HepG2 (cell line): ENCODE measurements at regions not wholly inside any gene's neighbourhood (a gene's known extent, or its start where the extent isn't known, plus 50 kb on each side); places are given as distances from the start of the nearest gene placed in this dataset.

Experiments used
- ATAC-seq: fragments of 200-7000 bp; cut with Tn5 transposase; 3 replicates; pipeline ENCODE4 v1.9.1; 2020; ENCODE audit warnings: mild to moderate bottlenecking, moderate library complexity
- BruUV-seq: library from RNA; stranded (reverse); fragments of 400-500 nt; replicated peaks from 2 replicates; lab custom pipeline; 2021; lab: Mats Ljungman, UMichigan
- CTCF ChIA-PET: fragments of 300-600 bp; formaldehyde crosslinking; extraction: SDS; loops from one replicate; lab custom pipeline; 2021; ENCODE audit warnings: low total read pairs, inconsistent platforms, low intra/inter-chr PET ratio; lab: Yijun Ruan, JAX
- POLR2A ChIA-PET: fragments of 350-600 bp; sonication (Branson Sonifier 250); formaldehyde crosslinking; loops from one replicate; lab custom pipeline; 2020; ENCODE audit warnings: antibody characterized with exemption, inconsistent platforms; lab: Yijun Ruan, JAX
- DNase-seq: peaks from one replicate; pipeline ENCODE4 v3.0.0-alpha.2; 2015; ENCODE audit warnings: low spot score
- FAIRE-seq: peaks from 3 replicates; lab custom pipeline; 2011; peaks lifted over from hg19 to GRCh38; lab: Jason Lieb, UNC
- H2AFZ ChIP-seq: one replicate; pipeline ENCODE4 v1.6.1; 2011; ENCODE audit warnings: low read length, inconsistent platforms
- H3K27ac ChIP-seq: fragments of 300-600 bp; 3 replicates; pipeline ENCODE4 v1.8.0; 2011; ENCODE audit warnings: mixed run types, mild to moderate bottlenecking, mixed read lengths, low read length, inconsistent platforms; ENCODE audit not compliant: insufficient read depth; ENCODE audit errors: extremely low read length
- H3K27me3 ChIP-seq, 2 experiments: fragments of 200-600 bp in 1 of 2; 2 replicates in 1 of 2; 3 replicates in 1 of 2; pipeline versions ENCODE4 v1.6.0 to v1.8.0; 2011; ENCODE audit warnings: low read length in 2 of 2, mild to moderate bottlenecking in 2 of 2, moderate library complexity in 2 of 2, inconsistent platforms in 1 of 2; ENCODE audit not compliant: insufficient read depth in 2 of 2, control insufficient read depth in 1 of 2
- H3K36me3 ChIP-seq, 2 experiments: fragments of 200-600 bp in 1 of 2; replicated peaks in 1 of 2; 2 replicates in 1 of 2; 3 replicates in 1 of 2; pipeline versions ENCODE4 v1.5.1 to v1.8.0; 2011; ENCODE audit warnings: low read length in 2 of 2, inconsistent platforms in 1 of 2; ENCODE audit not compliant: insufficient read depth in 2 of 2, control insufficient read depth in 1 of 2
- H3K4me1 ChIP-seq: 2 replicates; pipeline ENCODE4 v1.5.1; 2012; ENCODE audit warnings: low read length, inconsistent platforms; ENCODE audit not compliant: insufficient read depth
- H3K4me2 ChIP-seq: 2 replicates; pipeline ENCODE4 v1.6.0; 2011; ENCODE audit warnings: low read depth, low read length, inconsistent platforms
- H3K4me3 ChIP-seq, 3 experiments: fragments of 200-600 bp in 1 of 3; sonication (generic), shearing (Covaris generic) in 1 of 3; replicated peaks in 1 of 3; 2 replicates each; pipeline ENCODE4 v1.5.1; 2011 to 2016; ENCODE audit warnings: low read length in 3 of 3, inconsistent platforms in 2 of 3, low read depth in 2 of 3, mild to moderate bottlenecking in 2 of 3, control low read depth in 1 of 3, mixed read lengths in 1 of 3; ENCODE audit not compliant: insufficient read depth in 1 of 3
- H3K79me2 ChIP-seq: one replicate; pipeline ENCODE4 v1.6.1; 2011; ENCODE audit warnings: low read length, inconsistent platforms; ENCODE audit not compliant: insufficient read depth
- H3K9ac ChIP-seq: 2 replicates; pipeline ENCODE4 v1.6.0; 2011; ENCODE audit warnings: mild to moderate bottlenecking, low read depth, low read length, inconsistent platforms; ENCODE audit not compliant: insufficient read depth
- H3K9me3 ChIP-seq: 2 replicates; pipeline ENCODE4 v1.5.1; 2012; ENCODE audit warnings: mild to moderate bottlenecking, low read length
- H4K20me1 ChIP-seq: 2 replicates; pipeline ENCODE4 v1.6.0; 2011; ENCODE audit warnings: inconsistent platforms, mild to moderate bottlenecking, low read length, moderate library complexity; ENCODE audit not compliant: insufficient read depth
- ASH2L ChIP-seq: fragments of 300-600, 200-600 bp; sonication (generic); IDR thresholded peaks from 2 replicates; pipeline ENCODE4 v1.7.0; 2017; ENCODE audit warnings: low read depth, mild to moderate bottlenecking, moderate library complexity, mixed read lengths, low read length; ENCODE audit not compliant: insufficient read length
- BRF2 ChIP-seq: sonication (generic); formaldehyde crosslinking; IDR thresholded peaks from 2 replicates; pipeline ENCODE4 v1.8.1; 2022; ENCODE audit warnings: mild to moderate bottlenecking, missing genetic modification reagents
- HIVEP1 ChIP-seq: sonication (generic); formaldehyde crosslinking; IDR thresholded peaks from 2 replicates; pipeline ENCODE4 v1.4.0; 2020; ENCODE audit warnings: mild to moderate bottlenecking, missing genetic modification reagents
- HOXA9 ChIP-seq: sonication (generic); formaldehyde crosslinking; IDR thresholded peaks from 2 replicates; pipeline ENCODE4 v1.8.1; 2022; ENCODE audit warnings: missing genetic modification reagents, mild to moderate bottlenecking, moderate library complexity, borderline replicate concordance
- MTF2 ChIP-seq: sonication (generic); formaldehyde crosslinking; IDR thresholded peaks from 2 replicates; pipeline ENCODE4 v1.5.0; 2020; ENCODE audit warnings: missing genetic modification reagents, borderline replicate concordance
- POGK ChIP-seq: sonication (generic); formaldehyde crosslinking; conservative IDR thresholded peaks from 2 replicates; pipeline ENCODE4 v1.8.0; 2022; ENCODE audit warnings: mild to moderate bottlenecking, moderate library complexity, missing genetic modification reagents
- SP140L ChIP-seq: sonication (generic); formaldehyde crosslinking; IDR thresholded peaks from 2 replicates; pipeline ENCODE4 v1.4.0; 2020; ENCODE audit warnings: missing genetic modification reagents, borderline replicate concordance
- ZBTB21 ChIP-seq: sonication (generic); formaldehyde crosslinking; IDR thresholded peaks from 2 replicates; pipeline ENCODE4 v1.4.0; 2020; ENCODE audit warnings: missing genetic modification reagents
- ZNF317 ChIP-seq: sonication (generic); formaldehyde crosslinking; IDR thresholded peaks from 2 replicates; pipeline ENCODE4 v1.5.0; 2020; ENCODE audit warnings: mild to moderate bottlenecking, missing genetic modification reagents
- ZNF446 ChIP-seq: sonication (generic); formaldehyde crosslinking; IDR thresholded peaks from 2 replicates; pipeline ENCODE4 v1.5.0; 2020; ENCODE audit warnings: mild to moderate bottlenecking, missing genetic modification reagents
- ZNF549 ChIP-seq: sonication (generic); formaldehyde crosslinking; IDR thresholded peaks from 2 replicates; pipeline ENCODE4 v1.5.0; 2020; ENCODE audit warnings: missing genetic modification reagents
- ZNF879 ChIP-seq: sonication (generic); formaldehyde crosslinking; IDR thresholded peaks from 2 replicates; pipeline ENCODE4 v1.8.1; 2023; ENCODE audit warnings: missing genetic modification reagents
- WGBS: methylation state at CpG from one replicate; pipeline ENCODE4 v1.1.6; 2017; ENCODE audit warnings: low lambda C conversion rate; 5-methylcytosine and 5-hydroxymethylcytosine counted together
- in situ Hi-C: cut with HindIII; loops from 2 replicates; pipeline ENCODE4 v1.10.0; 2017; ENCODE audit warnings: low pct_unique_long_range_greater_than_20kb; ENCODE audit not compliant: extremely low pct_ligation_motif_present
- intact Hi-C: fragments of 100-400 bp; cut with micrococcal nuclease; formaldehyde crosslinking; loops from one replicate; pipeline ENCODE4 v1.10.0; 2022; ENCODE audit not compliant: unreplicated experiment

- no TSS peak for BruUV-seq
- Histone ChIP-seq H3K79me2 (no peaks in the 10 kb centered on the region), H3K36me3 (no peaks in the 10 kb centered on the region), H3K27ac (no peak overlapping the region), H3K9ac (no peak overlapping the region), H3K4me1 (no peaks in the 10 kb centered on the region), H2AFZ (no peak overlapping the region), H4K20me1 (no peaks in the 10 kb centered on the region), H3K4me3 (no peak overlapping the region), H3K27me3 (no peaks in the 10 kb centered on the region), H3K4me2 (no peak overlapping the region), H3K9me3 (no peaks in the 10 kb centered on the region)
- FAIRE-seq = no peak
- DNase-seq = no peak
- in situ Hi-C loops (no loop called here), intact Hi-C loops (no loop called here)
- CTCF ChIA-PET = no interaction called here
- POLR2A ChIA-PET = no interaction called here
- TF ChIP-seq ZNF317 (CRISPR knock-in tag) (no peak), HOXA9 (CRISPR knock-in tag) (no peak), ZBTB21 (CRISPR knock-in tag) (no peak), SP140L (CRISPR knock-in tag) (no peak), BRF2 (no peak), ZNF549 (CRISPR knock-in tag) (no peak), POGK (CRISPR knock-in tag) (no peak), ZNF446 (CRISPR knock-in tag) (no peak), MTF2 (no peak), ASH2L (no peak), HIVEP1 (CRISPR knock-in tag) (no peak), ZNF879 (CRISPR knock-in tag) (no peak)
- 0% methylated on average over 2 of the region's 2 CpGs for WGBS
- ATAC-seq = no peak
Measured at GRCh38 chr7:48710995-48711394, 213.4 kb upstream of the CDC14C start.
